ENCODE measurements at regions not wholly inside any gene's neighbourhood (a gene's known extent, or its start where the extent isn't known, plus 50 kb on each side); places are given as distances from the start of the nearest gene placed in this dataset.

GRCh38 chr22:44642096-44642644 lies 59.8 kb upstream of the PRR5 start (continued):
- TF ChIP-seq HMGXB4 (CRISPR knock-in tag; IDR thresholded peaks at IDR 0.05; ENCODE audit: borderline replicate concordance) (no peak), SMC3 (IDR thresholded peaks at IDR 0.05) (no peak)

- ATAC-seq = no peak
- Histone ChIP-seq H3K9me3 (no peaks in the 10 kb centered on the region), H3K4me2 (no peak overlapping the region), H3K27ac (no peak overlapping the region), H3K4me3 (no peak overlapping the region), H3K4me1 (no peaks in the 10 kb centered on the region)
- WGBS (ENCODE audit: missing lambda C conversion rate) = 67% methylated on average over 12 of the region's 12 CpGs
- CTCF ChIA-PET = interaction anchor here (0.9 kb wide), 1 partner anchor 648 kb away, joined by 4 read pairs; no protein-coding TSS in a partner anchor
- no peak for DNase-seq (ENCODE audit: low read depth in 1 of 2, low spot score in 1 of 2)
- POLR2A ChIA-PET = no interaction called here
- no peak for FAIRE-seq
- TF ChIP-seq KDM1A (IDR thresholded peaks at IDR 0.05; ENCODE audit: low read depth) (no peak), BHLHE40 (IDR thresholded peaks at IDR 0.05; ENCODE audit: low read depth, low read length) (no peak), E2F6 (IDR thresholded peaks at IDR 0.05; ENCODE audit: borderline replicate concordance, low read depth) (no peak), CEBPB (IDR thresholded peaks at IDR 0.05) (no peak), JUNB (IDR thresholded peaks at IDR 0.05) (no peak), HOXA7 (CRISPR knock-in tag; IDR thresholded peaks at IDR 0.05) (no peak), RAD21 (conservative IDR thresholded peaks at IDR 0.05 in 1 of 2, IDR thresholded peaks at IDR 0.05 in 1 of 2) (no peak), CBX2 (IDR thresholded peaks at IDR 0.05; ENCODE audit: borderline replicate concordance, low read depth) (no peak), TFCP2L1 (CRISPR knock-in tag; IDR thresholded peaks at IDR 0.05) (no peak), ZNF302 (CRISPR knock-in tag; IDR thresholded peaks at IDR 0.05) (no peak), BCL3 (IDR thresholded peaks at IDR 0.05) (no peak), USF2 (IDR thresholded peaks at IDR 0.05) (no peak), EHMT2 (IDR thresholded peaks at IDR 0.05; ENCODE audit: low read depth) (no peak), FOSL2 (IDR thresholded peaks at IDR 0.05) (no peak), FOSL2 (CRISPR knock-in tag; IDR thresholded peaks at IDR 0.05) (no peak), ZC3H11A (IDR thresholded peaks at IDR 0.05) (no peak)
Observed at GRCh38 chr22:44640618-44641155, 61.3 kb upstream of the PRR5 start.

GRCh38 chr22:44639891-44640617 lies 62.0 kb upstream of the PRR5 start:
- H3K27ac ChIP-seq = no peak overlapping the region
- ChIA-PET POLR2A (no interaction called here), CTCF (interaction anchor here (0.9 kb wide), 1 partner anchor 647 kb away, joined by 4 read pairs; no protein-coding TSS in a partner anchor)
- no peaks in the 10 kb centered on the region for H3K4me1 ChIP-seq
- FAIRE-seq (no peak), DNase-seq (ENCODE audit: low read depth in 1 of 2, low spot score in 1 of 2) (no peak), ATAC-seq (no peak)
- H3K4me3 ChIP-seq = no peak overlapping the region
- H3K4me2 ChIP-seq = no peak overlapping the region
- H3K9me3 ChIP-seq = no peaks in the 10 kb centered on the region
- WGBS (ENCODE audit: missing lambda C conversion rate) = 77% methylated on average over 5 of the region's 12 CpGs
- TF ChIP-seq MYC (IDR thresholded peaks at IDR 0.05; ENCODE audit: borderline replicate concordance, low read length) = no peak
- TF ChIP-seq RFX5 (IDR thresholded peaks at IDR 0.05) = no peak
- no peak for TF ChIP-seq JUNB (IDR thresholded peaks at IDR 0.05)
- TF ChIP-seq POLR2AphosphoS2 (conservative IDR thresholded peaks at IDR 0.05; ENCODE audit: low read length) = no peak
- TF ChIP-seq MAFK (IDR thresholded peaks at IDR 0.05; ENCODE audit: partially characterized antibody) = no peak
- TF ChIP-seq NFE2L2 (conservative IDR thresholded peaks at IDR 0.05; ENCODE audit: low read length) = no peak
- TF ChIP-seq ZFP36 (IDR thresholded peaks at IDR 0.05; ENCODE audit: borderline replicate concordance, partially characterized antibody) = no peak
- no peak for TF ChIP-seq JUN (IDR thresholded peaks at IDR 0.05)
- no peak for TF ChIP-seq HDAC2 (IDR thresholded peaks at IDR 0.05)
- no peak for TF ChIP-seq HMGXB4 (CRISPR knock-in tag; IDR thresholded peaks at IDR 0.05; ENCODE audit: borderline replicate concordance)
- no peak for TF ChIP-seq BCL3 (IDR thresholded peaks at IDR 0.05)
- TF ChIP-seq NPAS2 (CRISPR knock-in tag; IDR thresholded peaks at IDR 0.05; ENCODE audit: borderline replicate concordance) = no peak
- TF ChIP-seq RCOR1 (IDR thresholded peaks at IDR 0.05; ENCODE audit: low read depth, low read length) = no peak
